Heart left ventricle (tissue), 13 donors: ENCODE measurements at regions not wholly inside any gene's neighbourhood (a gene's known extent, or its start where the extent isn't known, plus 50 kb on each side); places are given as distances from the start of the nearest gene placed in this dataset.

Experiments used
- CTCF ChIP-seq, 12 donors: fragments of 200-600 bp; sonication (generic) in 4 of 12; IDR thresholded peaks; one replicate each; pipeline versions ENCODE4 v1.5.0 to v1.8.0; 2018 to 2022; ENCODE audit warnings: antibody characterized with exemption in 12 of 12, mild to moderate bottlenecking in 5 of 12
- POLR2A ChIP-seq, 2 donors: fragments of 450-650 bp; IDR thresholded peaks; one replicate each; pipeline ENCODE4 v1.6.1; 2017; ENCODE audit warnings: antibody characterized with exemption in 2 of 2, mild to moderate bottlenecking in 2 of 2, moderate library complexity in 2 of 2
- donor health status: ischemic (EF 13 %, LVEDD 7.1; RV severe dilation, severe dysfunction).
- donor health status: DM: no; HTN: yes; CAD: no.
- donor health status: DM: no; HTN: no; CAD: no.
- donor health status: ischemic (EF 25% LVEDD 6.9; RV normal size, moderate dysfunction).
- donor health status: ischemic (EF 25% LVEDD 5.7; RV mildly dilated, moderate dysfunction).
- donor health status: ischemic (EF 35%, LVEDD 5.7; RV mildly dilated, moderate dysfunction).
- donor health status: nonischemic (EF 11% LVEDD 7.7; RV severe dilation, severe dysfunction).
- donor health status: DM: yes; HTN: yes; CAD: no.
- donor health status: PGD.
- donor health status: ischemic (EF 29% LVEDD 5.4; RV normal size, mild dysfunction).
- donor health status: nonischemic (EF 23%, LVEDD 6.1; RV moderate dilation, normal function).

- TF ChIP-seq POLR2A (IDR thresholded peaks at IDR 0.05): no peak
- TF ChIP-seq CTCF (IDR thresholded peaks at IDR 0.05): no peak
These were observed 63.2 kb upstream of the TMX1 start for GRCh38 chr14:51176839-51177238.
